Medulla oblongata (tissue), 1 donor: ENCODE measurements at regions not wholly inside any gene's neighbourhood (a gene's known extent, or its start where the extent isn't known, plus 50 kb on each side); places are given as distances from the start of the nearest gene placed in this dataset.
"Not testable (repeated sequence)": the region's sequence is repeated elsewhere in the genome, so short reads cannot be mapped to it uniquely, and the experiment has no call there.

Experiments
- DNase-seq: peaks from one replicate; pipeline ENCODE4 v3.0.0-alpha.2; 2015; ENCODE audit errors: extremely low spot score

DNA sequence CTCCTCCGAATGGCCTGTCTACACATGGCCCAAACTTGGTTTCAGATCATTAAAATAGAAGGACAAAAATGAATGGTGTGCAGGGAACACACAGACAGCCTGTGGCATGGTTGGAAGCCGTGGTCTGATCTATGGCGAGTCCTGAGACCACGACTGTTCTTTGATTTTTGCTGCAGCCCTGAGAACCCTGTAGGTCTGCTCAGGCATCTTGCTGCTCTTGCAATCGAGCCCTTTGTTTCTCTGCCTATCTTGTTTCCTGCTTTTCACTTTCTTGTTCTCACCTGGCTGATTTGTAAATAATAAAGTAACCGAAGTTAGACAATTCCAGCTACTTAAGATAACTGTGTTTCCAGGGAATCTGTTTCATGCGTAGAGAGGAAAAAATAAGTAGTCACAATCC lies 54.1 kb upstream of the NBPF9 start:
- not testable (repeated sequence) for DNase-seq

DNA sequence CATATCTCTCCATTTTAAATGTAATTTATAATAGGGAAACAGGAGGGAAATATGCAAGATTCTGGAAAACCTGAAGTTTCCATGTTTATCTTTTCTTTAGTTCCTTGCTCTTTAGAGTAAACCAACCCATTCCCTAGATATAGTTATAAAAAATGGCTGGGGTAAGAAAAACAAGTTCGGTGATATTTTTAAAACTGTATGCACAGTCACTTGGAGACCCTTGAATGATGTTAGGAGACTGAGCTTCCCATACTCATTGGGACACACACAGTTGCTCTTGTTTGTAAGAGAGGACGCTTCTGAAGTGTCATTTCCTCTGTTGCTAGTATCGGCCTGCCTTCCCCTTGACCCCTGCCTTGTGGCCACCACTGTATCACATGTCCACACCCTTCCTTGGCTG lies 55.0 kb upstream of the NBPF9 start:
- DNase-seq = not testable (repeated sequence)

DNA sequence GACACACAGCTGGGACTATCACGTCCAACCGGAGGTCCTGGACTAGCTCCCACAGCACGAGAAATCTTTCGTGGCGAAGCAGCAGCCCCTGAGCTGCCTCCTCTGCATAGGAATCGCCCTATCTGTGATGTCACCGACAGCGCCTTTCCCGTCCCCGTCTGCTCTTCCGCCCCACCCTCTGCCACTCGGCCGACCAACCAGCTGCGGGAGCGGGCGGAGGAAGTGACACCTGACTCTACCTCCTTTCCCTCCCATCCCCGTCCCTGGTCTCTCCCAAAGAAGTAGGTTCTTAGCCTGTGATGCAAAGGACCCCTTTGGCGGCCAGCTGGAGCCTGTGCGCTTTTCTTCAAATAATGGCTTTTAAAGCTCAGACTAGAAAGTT lies 59.7 kb upstream of the NBPF9 start:
- not testable (repeated sequence) for DNase-seq

DNA sequence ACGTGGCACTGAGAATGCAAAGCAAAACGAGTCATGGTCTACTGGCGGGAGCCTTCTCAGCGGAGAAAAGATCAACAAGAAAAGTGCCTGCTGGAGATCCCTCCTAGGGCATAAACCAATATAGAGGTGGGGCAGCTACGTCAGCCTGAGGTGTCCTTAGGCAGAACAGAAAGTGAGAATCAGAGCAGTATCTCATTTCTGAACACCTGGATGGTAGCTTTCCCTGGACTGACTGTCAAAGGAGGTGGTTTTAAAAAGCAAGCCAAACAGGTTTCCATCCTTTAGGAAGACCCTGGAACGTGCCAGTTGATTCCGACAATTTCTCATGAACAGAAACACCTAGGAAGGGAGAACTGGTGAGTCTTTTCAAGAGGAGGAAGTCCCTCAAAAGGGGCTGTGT lies 71.4 kb upstream of the NBPF9 start:
- DNase-seq = peak; percentile 1

DNA sequence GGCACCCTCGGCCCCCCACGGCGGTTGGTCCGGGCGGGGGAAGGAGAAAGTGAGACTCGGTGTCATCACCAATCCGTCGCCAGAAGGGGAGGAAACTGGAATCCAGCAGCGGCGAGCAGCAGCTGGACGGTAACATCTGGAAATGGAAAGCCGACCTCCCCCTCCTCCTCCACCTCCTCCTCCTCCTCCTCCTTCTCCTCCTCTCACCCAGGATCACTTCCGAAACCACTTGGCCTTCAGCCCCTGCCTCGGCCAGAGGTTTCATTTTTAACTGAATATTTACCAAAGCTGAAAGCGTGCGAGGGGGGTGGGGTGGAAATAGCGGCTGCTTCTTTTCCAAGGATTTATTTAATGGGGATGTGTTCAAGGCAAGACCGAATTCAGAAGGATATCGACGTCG lies 72.5 kb upstream of the NBPF9 start:
- not testable (repeated sequence) for DNase-seq

DNA sequence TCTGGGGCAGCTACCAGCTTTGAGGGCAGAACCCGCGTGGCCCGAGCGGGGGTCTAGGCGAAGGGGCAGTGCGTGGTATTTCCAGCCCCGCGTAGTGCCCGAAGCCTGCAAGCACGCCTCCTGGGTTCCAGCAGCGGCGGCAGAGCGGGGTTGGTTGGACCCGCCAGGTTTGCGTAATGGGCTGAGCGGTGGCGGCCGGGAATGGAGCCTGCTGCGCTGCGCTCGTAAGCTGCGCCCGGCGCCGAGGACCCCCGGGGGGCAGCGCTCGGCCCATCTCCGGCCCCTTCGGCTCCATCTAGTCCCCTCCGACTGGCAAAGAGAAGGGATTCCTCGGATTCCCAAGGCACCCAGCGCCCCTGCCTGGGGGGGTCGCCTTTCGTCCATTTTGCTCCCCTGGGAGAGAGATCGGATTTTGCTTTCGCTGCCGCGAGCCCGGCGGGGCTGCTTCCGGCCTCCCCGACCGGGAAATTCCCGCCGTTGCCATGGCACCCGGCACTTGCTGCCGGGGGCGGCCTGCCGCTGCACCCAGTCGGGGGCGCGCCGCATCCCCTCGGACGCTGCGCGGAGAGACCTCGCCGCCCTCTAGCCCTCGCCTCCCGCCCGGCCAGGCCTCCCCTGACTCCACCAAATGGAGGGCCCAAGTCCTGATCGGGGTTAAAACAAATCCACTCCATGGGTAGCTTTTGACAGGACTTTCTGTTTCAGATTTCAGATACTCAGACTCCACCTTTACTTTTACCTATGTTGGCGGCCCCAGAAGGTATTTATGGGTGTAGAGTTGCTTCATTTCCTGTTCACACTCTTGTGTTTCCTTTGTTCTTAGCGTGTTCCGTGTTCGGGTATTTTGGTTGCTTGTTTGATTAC lies 73.3 kb upstream of the NBPF9 start:
- DNase-seq = peak; percentile 6

DNA sequence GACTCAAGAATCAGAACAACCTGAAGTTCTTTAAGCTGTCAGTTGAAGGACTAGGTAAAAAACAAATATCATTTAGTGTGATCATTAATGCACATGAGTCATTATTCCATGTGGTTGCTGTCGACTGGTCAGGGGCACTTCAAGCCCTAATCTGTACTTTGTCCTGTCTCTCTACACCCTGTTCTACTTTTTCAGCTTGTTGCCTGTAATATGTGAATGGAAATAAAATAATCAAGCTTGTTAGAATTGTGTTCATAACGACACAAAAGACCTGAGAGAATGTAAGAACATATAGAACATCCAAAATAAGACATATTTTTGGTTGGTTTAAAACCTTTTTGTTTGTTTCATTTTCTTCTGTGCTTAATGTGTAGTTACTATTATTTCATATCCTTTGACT lies 87.4 kb upstream of the NBPF9 start:
- not testable (repeated sequence) for DNase-seq

DNA sequence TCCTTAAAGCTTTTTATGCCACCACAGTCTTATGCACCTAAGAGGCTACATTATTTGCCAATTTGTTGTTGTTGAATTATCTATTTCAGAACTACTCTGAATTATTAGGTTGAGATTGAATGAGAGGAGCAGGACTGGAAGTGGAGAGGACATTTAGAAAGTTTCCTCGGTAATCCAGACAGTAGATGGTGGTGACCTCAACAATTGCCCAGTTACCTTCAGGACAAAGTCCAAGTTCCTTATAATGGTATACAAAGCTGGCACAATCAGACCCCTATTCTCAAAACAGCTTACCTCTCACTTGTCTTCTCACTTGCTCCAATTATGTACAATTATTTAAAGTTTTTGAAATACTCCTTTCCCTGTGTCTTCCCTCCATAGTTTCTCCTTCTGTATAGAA lies 93.3 kb upstream of the NBPF9 start:
- DNase-seq = not testable (repeated sequence)

DNA sequence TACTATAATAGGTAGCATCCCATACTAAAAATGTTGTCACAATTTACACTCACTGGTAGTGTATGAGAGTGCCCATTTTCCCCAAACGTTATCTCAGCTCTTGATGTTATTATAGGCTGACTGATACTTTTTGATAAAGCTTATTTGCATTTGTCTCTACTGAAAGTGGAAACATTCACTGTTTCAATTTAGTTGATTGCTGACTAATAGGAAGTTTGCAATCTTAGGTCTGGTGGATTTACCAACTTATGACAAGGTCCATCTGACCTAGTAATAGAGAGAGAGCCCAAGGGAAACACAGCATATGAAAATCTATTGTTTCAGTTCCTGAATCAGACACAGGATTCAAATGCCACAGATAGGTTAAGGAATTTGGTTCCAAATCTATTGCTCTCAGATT lies 97.2 kb upstream of the NBPF9 start:
- peak; percentile 12 for DNase-seq

DNA sequence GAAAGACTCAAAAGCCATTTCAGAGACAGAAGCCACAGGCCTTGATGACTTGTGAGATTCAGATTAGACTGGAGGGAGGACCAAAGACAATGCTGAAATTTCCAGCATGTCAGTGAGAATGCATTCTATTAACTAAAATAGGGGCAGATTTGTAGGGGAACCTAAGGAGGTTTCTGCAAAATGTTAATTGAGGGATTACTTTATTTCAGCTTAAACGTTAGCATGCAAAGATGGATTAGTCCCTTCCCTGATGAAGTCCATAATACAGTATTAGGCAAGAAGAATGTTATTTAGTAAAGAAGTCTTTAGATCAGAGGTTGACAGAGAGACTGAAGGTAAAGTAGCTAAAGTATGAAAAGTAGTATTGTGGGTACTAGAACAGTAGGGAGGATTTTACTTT lies 98.9 kb upstream of the NBPF9 start:
- DNase-seq = not testable (repeated sequence)

DNA sequence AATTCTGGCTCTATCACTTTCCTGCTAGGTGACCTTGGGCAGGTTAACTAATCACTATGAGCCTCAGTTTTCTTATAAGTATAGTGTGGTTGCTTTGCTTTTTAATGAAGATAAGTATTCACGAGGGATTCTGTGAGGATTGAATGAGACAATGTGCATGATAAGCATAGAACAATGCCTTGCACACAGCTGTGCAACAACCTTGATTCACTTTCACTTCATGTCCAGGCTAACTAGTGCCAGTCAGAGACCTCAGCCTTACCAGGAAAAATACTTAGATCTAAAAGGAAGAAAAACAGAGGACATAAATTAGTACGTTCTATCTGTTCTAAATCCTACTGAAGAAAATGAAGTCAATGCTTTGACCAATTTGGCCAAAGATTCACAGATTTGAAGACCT lies 101.0 kb upstream of the NBPF9 start:
- DNase-seq = not testable (repeated sequence)

DNA sequence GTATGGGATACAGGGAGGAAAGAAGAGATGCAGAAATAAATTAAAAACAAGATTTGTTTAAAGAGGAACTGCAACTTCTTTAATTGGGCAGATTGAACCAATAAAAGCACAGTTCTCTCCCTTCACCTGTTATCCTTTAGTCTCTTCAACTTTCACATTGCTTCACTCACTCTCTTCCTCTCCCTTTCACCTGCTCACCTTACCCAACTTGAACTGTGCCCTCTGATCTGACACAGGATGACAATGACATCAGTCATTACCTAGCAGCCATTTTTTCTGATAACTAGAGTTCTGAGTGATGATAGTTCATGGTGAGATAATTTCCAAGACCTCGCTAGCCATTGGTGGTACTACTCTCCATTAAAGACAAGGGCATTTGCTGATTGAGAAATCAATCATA lies 105.5 kb upstream of the NBPF9 start:
- DNase-seq = not testable (repeated sequence)

DNA sequence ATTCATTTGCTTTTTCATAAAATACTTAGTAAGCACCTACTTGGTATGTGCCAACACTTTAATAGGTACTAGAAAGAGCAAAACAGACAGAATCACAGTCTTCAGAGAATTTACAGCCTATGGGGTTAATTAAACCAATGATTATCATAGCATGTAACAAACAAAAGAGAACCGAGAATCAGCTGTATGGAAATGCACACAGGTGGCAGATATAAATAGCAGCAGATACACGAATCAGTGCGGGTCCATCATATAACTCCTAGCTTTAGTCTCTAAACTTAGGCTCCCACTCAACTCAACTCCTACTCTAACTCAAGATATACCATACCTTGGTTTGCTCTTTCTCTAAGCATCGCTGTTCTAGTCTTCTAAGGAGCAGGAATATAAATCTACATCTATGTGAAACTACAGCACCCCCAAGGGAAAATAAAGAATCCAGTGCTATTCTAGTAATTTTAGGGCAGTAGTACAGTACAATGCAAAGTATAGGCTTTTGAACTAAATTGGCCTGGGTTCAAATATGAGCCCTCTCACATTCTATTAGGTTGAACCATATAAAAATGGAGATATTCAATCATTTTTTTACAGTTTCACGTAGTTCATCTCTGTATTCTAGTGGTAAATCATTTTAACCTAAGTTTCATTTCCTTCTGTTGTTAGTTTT lies 108.5 kb upstream of the NBPF9 start:
- not testable (repeated sequence) for DNase-seq

DNA sequence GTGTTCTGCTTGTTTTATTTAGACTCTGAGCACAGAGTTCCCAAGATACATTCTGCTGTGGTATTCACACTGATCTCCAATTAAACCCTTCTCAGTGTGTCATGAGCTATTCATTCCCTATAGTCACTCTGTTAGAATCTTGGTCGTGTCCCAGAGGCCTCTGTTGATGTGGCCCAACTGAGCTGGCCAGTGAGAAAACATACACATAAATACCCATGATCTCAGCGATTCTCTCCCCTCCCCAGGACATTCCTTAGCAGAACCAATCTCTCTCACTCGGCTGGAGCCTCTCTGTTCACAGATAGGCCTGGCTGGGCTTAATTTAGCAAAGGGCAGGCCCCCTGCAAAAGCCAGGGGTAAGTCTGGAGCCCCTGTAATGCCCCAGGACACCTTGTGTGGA lies 109.6 kb upstream of the NBPF9 start:
- not testable (repeated sequence) for DNase-seq

DNA sequence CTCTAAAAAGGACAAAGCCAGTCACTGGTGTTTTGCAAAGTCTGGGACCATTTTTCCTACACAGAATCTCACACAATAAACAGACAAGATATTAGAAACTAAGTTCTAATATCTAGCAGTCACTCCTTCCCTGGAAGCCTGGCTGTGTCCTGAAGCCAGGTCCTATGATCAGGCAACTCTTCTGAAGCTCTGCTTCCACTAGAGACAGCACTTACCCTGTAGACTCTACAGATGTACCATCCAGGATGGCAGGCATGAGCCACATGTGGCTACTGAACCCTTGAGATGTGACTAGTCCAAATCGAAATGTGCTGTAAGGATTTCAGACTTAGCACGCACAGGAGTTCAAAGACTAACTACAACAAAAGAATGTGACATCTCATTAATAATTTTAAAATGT lies 110.3 kb upstream of the NBPF9 start:
- not testable (repeated sequence) for DNase-seq

DNA sequence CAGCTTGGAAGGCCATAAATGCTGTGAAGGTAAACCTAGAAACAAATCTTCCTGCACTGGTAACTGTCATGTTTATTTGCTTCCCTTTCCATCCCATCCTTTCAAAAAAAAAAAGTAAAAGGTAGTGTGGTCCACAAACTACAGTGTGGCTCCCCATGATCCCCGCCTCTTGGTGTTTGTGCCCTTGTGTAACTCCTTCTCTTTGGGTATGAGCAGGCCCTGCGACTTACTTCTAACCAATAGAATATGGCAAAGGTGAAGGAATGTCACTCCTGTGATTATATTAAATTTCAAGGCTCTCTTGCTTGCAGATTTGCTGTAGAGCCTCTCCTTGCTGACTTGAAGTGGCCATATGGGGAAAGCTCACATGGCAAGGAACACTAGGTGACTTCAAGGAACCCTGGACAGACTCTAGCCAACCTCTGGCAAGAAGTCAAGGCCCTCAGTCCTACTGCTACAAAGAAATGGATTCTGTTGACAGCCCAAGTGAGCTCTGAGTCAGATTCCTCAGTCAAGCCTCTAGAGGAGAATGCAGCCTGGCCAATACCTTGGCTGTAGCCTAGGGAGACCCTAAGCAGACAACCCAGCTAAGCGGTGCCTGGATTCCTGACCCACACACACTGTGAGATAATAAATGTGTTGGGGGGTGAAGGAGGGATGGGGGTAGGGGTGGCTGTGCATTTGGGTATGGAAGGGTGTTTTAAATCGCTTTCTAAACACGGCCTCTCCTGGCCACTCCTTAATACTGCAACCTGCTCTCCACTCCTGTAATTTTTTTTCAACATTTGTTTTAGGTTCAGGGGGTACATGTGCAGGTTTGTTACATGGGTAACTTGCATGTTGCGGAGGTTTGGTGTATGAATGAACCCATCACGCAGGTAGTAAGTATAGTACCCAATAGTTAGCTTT lies 115.0 kb upstream of the NBPF9 start:
- DNase-seq = not testable (repeated sequence)

DNA sequence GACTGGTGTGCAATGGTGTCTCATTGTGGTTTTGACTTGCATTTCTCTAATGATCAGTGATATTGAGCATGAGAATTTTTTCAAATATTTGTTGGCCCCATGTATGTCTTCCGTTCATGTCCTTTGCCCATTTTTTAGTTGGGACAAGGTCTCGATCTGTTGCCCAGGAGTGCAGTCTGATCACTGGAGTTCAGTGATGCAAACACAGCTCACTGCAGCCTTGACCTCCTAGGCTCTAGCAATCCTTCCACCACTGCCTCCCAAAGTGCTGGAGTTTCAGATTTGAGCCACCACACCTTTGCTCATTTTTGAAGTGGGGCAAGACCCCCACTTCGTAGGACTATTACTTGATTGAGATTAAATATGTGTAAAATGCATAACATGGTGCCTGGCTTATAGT lies 116.2 kb upstream of the NBPF9 start:
- DNase-seq = not testable (repeated sequence)

DNA sequence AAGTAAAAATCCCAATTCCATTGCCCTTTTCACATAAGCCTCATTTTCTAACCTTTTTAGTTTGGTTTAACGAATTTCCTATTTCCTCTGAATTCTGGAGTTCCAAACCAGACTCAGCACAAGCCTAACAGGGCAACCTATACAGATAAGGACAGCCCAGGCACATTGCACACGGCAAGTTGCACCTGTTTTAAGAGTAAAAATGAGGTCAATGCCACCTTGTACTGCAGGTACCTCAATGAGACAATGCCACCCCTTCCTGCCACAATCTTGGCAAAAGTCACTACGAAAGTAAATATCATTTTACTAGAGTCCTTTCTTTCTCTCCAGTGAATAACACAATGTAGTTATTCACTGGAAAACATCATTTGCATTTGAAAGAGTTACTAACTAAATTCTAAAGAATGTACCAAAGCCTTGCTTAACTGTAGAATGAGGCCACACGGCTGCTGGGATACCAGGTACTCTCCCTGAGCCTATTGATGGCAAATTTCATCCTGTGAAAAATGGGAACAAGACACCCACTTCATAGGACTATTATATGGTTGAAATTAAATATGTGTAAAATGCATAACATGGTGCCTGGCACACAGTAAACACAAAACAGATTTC lies 117.2 kb upstream of the NBPF9 start:
- not testable (repeated sequence) for DNase-seq

DNA sequence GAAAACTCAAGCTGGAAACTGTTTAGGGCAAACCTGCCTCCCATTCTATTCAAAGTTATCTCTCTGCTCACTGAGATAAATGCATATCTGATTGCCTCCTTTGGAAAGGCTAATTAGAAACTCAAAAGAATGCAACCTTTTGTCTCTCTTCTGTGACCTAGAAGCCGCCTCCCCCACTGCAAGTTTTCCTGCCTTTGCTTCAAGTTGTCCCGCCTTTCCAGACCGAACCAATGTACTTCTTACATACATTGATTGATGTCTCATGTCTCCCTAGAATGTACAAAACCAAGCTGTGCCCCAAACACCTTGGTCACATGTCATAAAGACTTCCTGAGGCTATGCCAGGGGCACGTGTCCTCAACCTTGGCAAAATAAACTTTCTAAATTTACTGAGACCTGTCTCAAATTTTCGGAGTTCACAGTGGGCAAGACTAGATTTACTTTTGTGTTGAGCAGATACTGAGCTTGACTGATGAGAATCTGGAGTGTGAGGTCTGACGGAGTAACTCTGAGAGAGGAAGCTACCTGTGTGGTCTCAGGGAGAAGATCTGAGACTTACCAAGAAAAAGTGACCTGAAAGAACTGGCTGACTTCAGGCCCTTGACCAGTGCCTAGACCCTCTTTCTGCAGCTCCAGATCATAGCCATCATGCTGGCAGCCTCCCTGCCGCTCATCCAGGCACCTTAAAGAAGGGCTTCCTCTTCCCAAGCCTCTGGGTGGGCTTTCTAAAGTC lies 124.7 kb upstream of the NBPF9 start:
- not testable (repeated sequence) for DNase-seq

DNA sequence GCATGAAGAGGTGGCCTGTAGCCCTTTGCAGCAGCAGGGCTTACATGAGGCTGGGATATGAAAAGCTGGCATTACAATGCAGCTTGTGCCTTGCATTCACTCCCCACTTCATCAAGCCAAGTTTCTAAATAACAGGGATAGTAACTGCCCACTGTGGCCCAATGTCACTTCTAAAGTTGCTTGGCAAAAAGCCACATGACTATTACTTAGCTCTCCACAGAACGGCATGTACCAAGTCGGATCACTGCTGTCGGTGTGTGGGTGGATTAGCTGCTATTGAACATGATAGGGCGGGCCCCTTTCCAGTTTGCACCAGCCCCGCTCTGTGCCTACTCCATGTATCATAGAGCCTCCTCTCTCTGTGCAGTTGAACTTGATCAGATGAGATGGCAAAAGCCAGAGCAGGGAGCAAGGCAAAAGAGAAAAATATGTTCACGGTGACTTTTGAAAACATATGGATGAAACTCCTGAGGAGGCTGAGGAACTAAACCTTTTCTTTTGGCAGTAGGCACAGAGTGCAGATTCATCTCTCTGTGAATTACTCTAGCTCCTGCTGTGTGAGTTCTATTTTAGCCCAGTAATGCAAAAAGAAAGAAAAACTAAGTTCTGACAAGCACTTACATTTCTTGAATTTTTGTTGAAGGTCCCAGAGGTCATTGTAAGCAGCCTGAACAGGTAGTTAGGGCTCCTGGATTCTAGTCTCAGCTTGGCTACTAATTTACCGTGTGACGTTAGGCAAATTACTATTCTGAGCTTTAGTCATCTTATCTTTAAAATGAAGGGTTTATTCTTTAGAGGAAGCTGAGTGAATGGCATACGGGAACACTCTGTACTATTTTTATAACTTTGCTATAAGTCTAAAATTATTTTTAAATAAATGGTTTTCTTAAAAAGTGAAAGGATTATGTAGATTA lies 125.6 kb upstream of the NBPF9 start:
- not testable (repeated sequence) for DNase-seq
